ENCODE measurements at regions not wholly inside any gene's neighbourhood (a gene's known extent, or its start where the extent isn't known, plus 50 kb on each side); places are given as distances from the start of the nearest gene placed in this dataset.
A peak's percentile ranks its signal among the peaks of the same experiment; 100 is the strongest.

- DNase-seq (ENCODE audit: low read depth), result no peak
Measured at GRCh38 chr12:23174917-23175316, 549.9 kb downstream of the ETNK1 start.

GRCh38 chr12:23185346-23185745 lies 560.4 kb downstream of the ETNK1 start:
- DNase-seq (ENCODE audit: low read depth), result no peak

DNA sequence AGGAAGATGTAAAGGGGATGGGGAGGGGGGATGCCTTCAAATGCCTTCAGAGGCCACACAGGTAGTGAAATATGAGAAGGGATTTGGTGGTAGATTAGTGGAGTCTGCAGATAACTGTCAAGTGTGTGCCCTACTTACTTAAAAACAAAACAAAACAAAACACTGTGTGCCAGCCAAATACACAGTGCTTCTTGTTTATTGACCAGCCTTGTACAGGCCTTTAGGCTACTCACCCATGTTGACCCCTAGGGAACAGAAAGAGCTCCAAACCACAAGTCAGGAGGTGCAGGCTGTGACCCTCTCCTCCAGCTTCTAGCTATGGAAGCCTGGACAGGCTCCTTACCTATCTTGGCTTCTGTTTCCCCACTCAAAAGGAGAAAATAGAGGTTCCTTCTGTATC lies 562.0 kb downstream of the ETNK1 start:
- DNase-seq (ENCODE audit: low read depth), result no peak

DNA sequence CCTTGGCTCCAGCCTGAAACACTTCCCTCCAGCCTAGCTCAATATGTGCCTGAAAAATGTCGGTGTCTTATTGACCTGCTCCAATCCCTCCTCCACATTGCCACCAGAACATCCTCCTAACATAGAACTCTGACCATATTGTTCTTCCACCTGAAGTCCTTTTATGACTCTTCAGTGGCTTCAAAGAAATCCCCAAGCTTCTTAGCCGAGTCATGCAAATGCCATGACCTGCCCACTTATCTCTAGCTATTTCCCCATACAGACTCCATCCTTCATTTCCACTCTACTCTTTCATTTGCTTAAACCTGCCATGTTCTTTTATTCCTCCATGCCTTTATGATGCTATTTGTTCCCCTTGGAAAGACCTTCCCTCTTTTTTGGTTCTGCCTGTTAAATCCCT lies 568.6 kb downstream of the ETNK1 start:
- no peak for DNase-seq (ENCODE audit: low read depth)

DNA sequence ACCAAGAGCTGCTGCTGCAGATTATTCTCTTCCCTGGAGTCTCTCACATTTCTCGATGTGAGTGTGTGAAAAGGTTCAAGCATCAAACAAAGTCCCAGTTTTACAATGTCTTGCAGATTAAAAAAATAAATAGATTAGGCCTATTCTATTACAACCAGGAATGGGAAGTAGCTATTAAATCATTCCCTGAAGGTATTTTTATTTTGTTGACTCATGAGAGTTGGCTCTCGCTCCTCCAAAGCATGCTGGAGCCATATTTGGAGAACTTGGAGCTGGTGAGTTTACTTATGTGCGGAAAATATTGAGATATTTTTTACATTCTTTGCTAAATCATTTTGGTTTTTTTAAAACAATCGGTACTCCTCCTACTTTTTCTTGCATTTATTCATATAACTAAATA lies 572.3 kb downstream of the ETNK1 start:
- DNase-seq (ENCODE audit: low read depth), result no peak

GRCh38 chr12:23202728-23203127 lies 577.8 kb downstream of the ETNK1 start:
- DNase-seq (ENCODE audit: low read depth), result no peak

- peak; percentile 40 for DNase-seq (ENCODE audit: low read depth)
Measured at GRCh38 chr12:23204933-23205778, 580.2 kb downstream of the ETNK1 start.

GRCh38 chr12:23209793-23210192 lies 584.8 kb downstream of the ETNK1 start:
- no peak for DNase-seq (ENCODE audit: low read depth)

GRCh38 chr12:23210573-23210972 lies 585.6 kb downstream of the ETNK1 start:
- no peak for DNase-seq (ENCODE audit: low read depth)

- no peak for DNase-seq (ENCODE audit: low read depth)
Measured at GRCh38 chr12:23211384-23212320, 586.7 kb downstream of the ETNK1 start.

- no peak for DNase-seq (ENCODE audit: low read depth)
Measured at GRCh38 chr12:23217158-23217557, 592.2 kb downstream of the ETNK1 start.

DNA sequence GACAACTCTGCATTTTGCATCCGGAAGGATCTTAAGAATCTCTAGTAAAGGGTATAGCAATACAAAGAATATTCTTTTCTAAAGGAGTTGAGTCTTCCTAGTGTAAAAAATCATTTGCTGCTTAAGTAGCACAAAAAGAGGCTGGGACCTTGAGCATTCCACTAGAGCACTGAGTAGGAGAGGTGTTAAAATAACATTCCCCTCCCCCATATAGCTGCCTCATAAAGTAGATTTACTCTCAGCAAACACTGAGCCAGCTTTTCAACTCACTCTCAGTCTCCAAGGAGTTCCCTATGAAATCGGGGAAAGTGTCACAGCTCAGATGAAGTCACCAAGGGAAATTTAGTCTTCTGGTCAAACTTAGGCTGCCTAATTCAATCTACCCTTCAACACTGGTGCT lies 592.7 kb downstream of the ETNK1 start:
- no peak for DNase-seq (ENCODE audit: low read depth)

DNA sequence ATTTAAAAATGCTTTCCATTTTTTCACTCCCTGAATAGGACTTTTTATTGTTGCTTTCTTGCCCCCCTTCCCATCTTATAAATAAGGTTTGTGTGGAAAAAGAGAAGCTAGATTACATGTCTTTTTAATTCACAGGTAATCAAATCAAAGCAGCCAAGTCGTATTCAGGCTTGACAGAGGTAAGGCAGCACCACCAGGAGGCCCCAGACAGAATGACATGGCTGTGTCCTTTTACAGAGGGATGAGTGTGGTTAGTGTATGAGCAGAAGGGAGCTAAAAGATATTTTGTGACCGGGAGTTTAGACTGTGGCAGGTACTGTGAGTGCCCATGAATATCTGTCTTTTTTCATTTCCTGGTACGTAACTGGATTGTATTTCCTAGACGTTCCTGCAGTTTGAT lies 596.1 kb downstream of the ETNK1 start:
- DNase-seq (ENCODE audit: low read depth), result no peak

DNA sequence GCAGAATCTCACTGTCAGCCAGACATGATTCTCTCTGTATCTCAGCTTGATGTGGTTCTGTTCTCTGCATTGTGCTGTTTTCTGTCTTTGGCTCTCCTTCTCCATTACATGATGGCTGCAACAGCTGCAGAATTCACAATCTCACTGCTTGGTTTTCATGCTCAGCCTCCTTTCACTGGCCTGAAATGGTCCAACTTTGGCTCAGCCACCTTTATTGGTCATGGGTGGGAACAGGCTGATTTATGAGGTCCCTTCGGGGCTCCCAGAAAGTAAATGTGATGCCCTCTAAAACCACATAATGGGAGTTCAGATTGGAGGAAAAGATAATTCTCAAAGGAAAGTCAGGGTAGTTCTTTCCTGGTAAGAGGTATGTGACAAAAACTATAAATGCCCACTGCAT lies 597.0 kb downstream of the ETNK1 start:
- DNase-seq (ENCODE audit: low read depth), result no peak

DNA sequence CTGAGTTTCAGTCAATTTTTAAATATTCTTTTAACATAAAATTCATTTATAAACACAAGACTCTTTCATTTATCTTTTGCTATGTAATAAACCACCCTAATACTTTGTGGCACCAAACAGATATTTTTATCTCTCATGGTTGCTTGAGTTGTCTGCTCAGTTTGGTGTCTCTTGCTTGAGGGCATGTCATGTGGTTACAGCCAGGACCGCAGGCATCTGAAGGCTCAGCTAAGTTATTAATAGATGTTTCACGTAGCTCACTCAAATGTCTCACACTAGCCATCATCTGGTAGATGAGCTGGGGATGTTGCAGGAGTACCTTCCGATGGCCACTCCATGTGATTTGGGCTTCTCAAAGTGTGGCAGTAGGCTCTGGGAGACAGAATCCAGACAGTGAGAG lies 597.8 kb downstream of the ETNK1 start:
- no peak for DNase-seq (ENCODE audit: low read depth)

DNA sequence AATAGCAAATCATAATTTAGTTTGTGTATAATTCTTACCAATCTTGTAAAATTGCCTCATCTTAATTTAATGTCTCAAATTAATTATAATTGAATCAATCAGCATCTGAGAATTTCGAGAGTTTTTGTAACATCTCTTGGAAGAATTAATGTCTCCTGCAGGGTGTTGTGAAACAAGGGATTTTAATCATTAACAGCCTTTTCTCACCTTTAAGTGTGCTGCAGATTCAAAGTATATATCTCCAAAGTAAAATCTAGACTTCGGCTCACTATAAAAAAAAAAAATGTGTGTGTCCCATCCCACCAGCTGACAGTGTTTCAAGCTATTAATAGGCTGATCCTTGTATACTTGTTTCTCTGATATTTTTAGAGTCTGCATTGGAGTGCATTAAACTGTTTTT lies 603.1 kb downstream of the ETNK1 start:
- DNase-seq (ENCODE audit: low read depth), result no peak

DNA sequence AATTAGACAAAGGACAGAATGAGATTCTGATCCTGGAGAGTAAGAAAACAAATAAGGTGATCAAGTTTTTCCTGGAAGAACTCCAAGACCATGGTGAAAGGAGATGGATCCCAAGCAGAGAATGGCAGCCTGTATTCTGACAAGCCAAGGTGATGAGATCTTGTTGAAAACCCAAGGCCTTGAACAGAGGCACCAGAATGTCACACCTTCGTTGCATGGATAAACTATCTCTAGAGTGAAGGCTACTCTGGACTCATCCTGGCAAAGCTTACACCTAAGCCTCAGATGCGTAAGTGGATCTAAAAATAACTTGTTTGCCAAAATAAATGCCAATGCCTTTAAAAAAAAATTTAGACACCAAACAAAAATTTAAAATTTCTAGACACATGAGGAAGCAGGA lies 605.9 kb downstream of the ETNK1 start:
- no peak for DNase-seq (ENCODE audit: low read depth)

GRCh38 chr12:23236066-23236780 lies 611.3 kb downstream of the ETNK1 start:
- DNase-seq (ENCODE audit: low read depth), result no peak

DNA sequence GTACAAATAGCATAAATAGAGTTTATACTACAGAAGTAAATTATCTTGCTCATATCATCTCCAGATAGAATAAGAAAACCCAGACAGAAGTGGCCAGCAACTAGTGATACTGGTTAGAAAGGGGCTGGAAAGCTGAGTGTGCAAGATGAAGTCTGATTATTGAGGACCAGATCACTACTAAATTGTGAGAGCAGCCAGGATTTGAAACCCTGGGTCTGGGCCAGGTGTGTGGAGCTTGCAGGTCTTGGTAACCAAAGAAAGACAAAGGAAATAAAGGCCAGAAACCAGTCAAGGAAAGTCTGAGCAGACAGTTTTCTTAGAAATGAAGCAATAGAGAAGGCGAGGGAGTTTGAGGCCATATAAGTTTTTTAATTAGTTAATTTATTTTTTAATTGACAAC lies 611.8 kb downstream of the ETNK1 start:
- DNase-seq (ENCODE audit: low read depth), result no peak

DNA sequence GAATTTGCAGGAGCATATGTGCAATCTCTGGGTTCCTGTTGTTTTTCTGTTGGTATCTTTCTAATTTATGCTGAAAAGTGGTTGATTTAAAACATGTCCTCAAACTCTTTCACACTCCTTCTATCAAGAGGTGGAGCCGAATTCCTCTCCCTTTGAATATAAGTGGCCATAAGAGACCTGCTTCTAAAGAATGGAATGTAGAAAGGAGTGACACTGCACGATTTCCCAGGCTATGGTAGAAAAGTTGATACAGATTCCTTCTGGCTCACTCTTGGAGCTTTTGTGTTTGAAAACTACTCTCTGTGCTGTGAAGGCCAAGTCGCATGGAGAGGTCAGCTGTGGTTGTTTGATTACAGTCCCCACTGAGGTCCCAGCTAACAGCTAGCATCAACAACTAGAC lies 613.2 kb downstream of the ETNK1 start:
- DNase-seq (ENCODE audit: low read depth), result no peak

- no peak for DNase-seq (ENCODE audit: low read depth)
Measured at GRCh38 chr12:23238957-23239356, 614.0 kb downstream of the ETNK1 start.

- DNase-seq (ENCODE audit: low read depth), result no peak
Measured at GRCh38 chr12:23245186-23245585, 620.2 kb downstream of the ETNK1 start.

Measured in RPMI7951 (cell line).